Transverse colon (tissue), 4 donors: ENCODE measurements at regions not wholly inside any gene's neighbourhood (a gene's known extent, or its start where the extent isn't known, plus 50 kb on each side); places are given as distances from the start of the nearest gene placed in this dataset.

Source experiments
- DNase-seq: peaks from one replicate; pipeline ENCODE4 v3.0.0-alpha.2; 2019
- H3K27ac ChIP-seq, 4 donors: fragments of 200-600 bp; sonication (generic); 2 replicates each; pipeline ENCODE4 v1.5.1; 2016 to 2018; ENCODE audit warnings: inconsistent platforms in 4 of 4
- H3K27me3 ChIP-seq: fragments of 200-600 bp; sonication (generic); 2 replicates; pipeline ENCODE4 v1.5.1; 2017; ENCODE audit warnings: inconsistent platforms
- H3K36me3 ChIP-seq, 4 donors: fragments of 200-600 bp; sonication (generic); 2 replicates each; pipeline ENCODE4 v1.5.1; 2017 to 2019; ENCODE audit warnings: inconsistent platforms in 4 of 4
- H3K4me1 ChIP-seq, 4 donors: fragments of 200-600 bp; sonication (generic); 2 replicates each; pipeline ENCODE4 v1.5.1; 2017 to 2020; ENCODE audit warnings: inconsistent platforms in 4 of 4
- H3K4me3 ChIP-seq, 4 donors: fragments of 200-600 bp; sonication (generic); 1 replicate in 1 of 4; 2 replicates in 3 of 4; pipeline versions ENCODE4 v1.5.1 to v1.6.1; 2017 to 2019; ENCODE audit warnings: inconsistent platforms in 4 of 4
- H3K9me3 ChIP-seq, 2 donors: fragments of 200-600 bp; sonication (generic); 2 replicates each; pipeline ENCODE4 v1.5.1; 2017 to 2019; ENCODE audit warnings: inconsistent platforms in 2 of 2
- CTCF ChIP-seq, 5 experiments: fragments of 200-600 bp in 3 of 5; fragments of 450-650 bp in 2 of 5; sonication (generic) in 3 of 5; IDR thresholded peaks; 1 replicate in 2 of 5; 2 replicates in 3 of 5; pipeline ENCODE4 v1.5.1; 2016 to 2017; ENCODE audit warnings: antibody characterized with exemption in 5 of 5, inconsistent platforms in 3 of 5, mild to moderate bottlenecking in 2 of 5, moderate library complexity in 1 of 5
- EP300 ChIP-seq: sonication (generic); formaldehyde crosslinking; IDR thresholded peaks from one replicate; pipeline ENCODE4 v1.6.1; 2017; ENCODE audit warnings: antibody characterized with exemption, low read depth
- POLR2A ChIP-seq: fragments of 450-650 bp; IDR thresholded peaks from one replicate; pipeline ENCODE4 v1.6.1; 2016; ENCODE audit warnings: antibody characterized with exemption, mild to moderate bottlenecking, moderate library complexity
- POLR2AphosphoS5 ChIP-seq, 3 donors: sonication (generic); formaldehyde crosslinking; IDR thresholded peaks; one replicate each; pipeline ENCODE4 v1.6.1; 2016; ENCODE audit warnings: antibody characterized with exemption in 3 of 3
- WGBS, 2 donors: methylation state at CpG; one replicate each; pipeline ENCODE4 v1.1.5; 2018; ENCODE audit warnings: low coverage in 1 of 2; 5-methylcytosine and 5-hydroxymethylcytosine counted together
- in situ Hi-C, 4 donors: fragments of 200-750 bp; cut with MboI; loops; one replicate each; pipeline versions ENCODE4 v1.15.0 to v1.15.1; 2017; ENCODE audit warnings: low sequenced_read_pairs in 3 of 4, low pct_ligation_motif_present in 1 of 4, low pct_unique_long_range_greater_than_20kb in 1 of 4
- intact Hi-C: fragments of 100-400 bp; cut with DNase I; formaldehyde crosslinking; loops from one replicate; pipeline ENCODE4 v1.15.1; 2023; ENCODE audit warnings: low total_unique reads

GRCh38 chr4:111880116-111880515 is 265.1 kb upstream of the FAM241A start:
- DNase-seq = no peak
- Histone ChIP-seq H3K27me3 (no peaks in the 10 kb centered on the region), H3K36me3 (no peaks in the 10 kb centered on the region), H3K27ac (no peak overlapping the region), H3K4me3 (no peak overlapping the region), H3K4me1 (no peaks in the 10 kb centered on the region), H3K9me3 (no peaks in the 10 kb centered on the region)
- TF ChIP-seq CTCF (IDR thresholded peaks at IDR 0.05) = no peak
- TF ChIP-seq POLR2AphosphoS5 (IDR thresholded peaks at IDR 0.05) = no peak
- no peak for TF ChIP-seq EP300
- no peak for TF ChIP-seq POLR2A
- 31 to 37% methylated on average over 4 of the region's 4 CpGs for WGBS, 2 donors
- in situ Hi-C loops = no loop called here
- intact Hi-C loops = no loop called here

GRCh38 chr4:111883557-111883999 is 261.7 kb upstream of the FAM241A start:
- Histone ChIP-seq H3K9me3 (no peaks in the 10 kb centered on the region), H3K4me3 (no peak overlapping the region), H3K27me3 (no peaks in the 10 kb centered on the region), H3K27ac (no peak overlapping the region), H3K36me3 (no peaks in the 10 kb centered on the region), H3K4me1 (no peaks in the 10 kb centered on the region)
- in situ Hi-C loops (no loop called here), intact Hi-C loops (no loop called here)
- DNase-seq = no peak
- no peak for TF ChIP-seq CTCF (IDR thresholded peaks at IDR 0.05)
- TF ChIP-seq POLR2AphosphoS5 (IDR thresholded peaks at IDR 0.05) = no peak
- no peak for TF ChIP-seq POLR2A
- no peak for TF ChIP-seq EP300
- 29 to 42% methylated on average over 1 of the region's 1 CpG for WGBS, 2 donors

GRCh38 chr4:111890412-111890811 is 254.8 kb upstream of the FAM241A start:
- no peaks in the 10 kb centered on the region for H3K4me1 ChIP-seq
- no peak overlapping the region for H3K4me3 ChIP-seq
- WGBS, 2 donors = 88 to 89% methylated on average over 2 to 4 of the region's 4 CpGs
- H3K27me3 ChIP-seq = no peaks in the 10 kb centered on the region
- no peaks in the 10 kb centered on the region for H3K36me3 ChIP-seq
- no peak for TF ChIP-seq EP300
- DNase-seq = no peak
- intact Hi-C loops = no loop called here
- in situ Hi-C loops = no loop called here
- no peaks in the 10 kb centered on the region for H3K9me3 ChIP-seq
- no peak overlapping the region for H3K27ac ChIP-seq

GRCh38 chr4:111905511-111905910 is 239.7 kb upstream of the FAM241A start:
- Histone ChIP-seq H3K27me3 (no peaks in the 10 kb centered on the region), H3K9me3 (no peaks in the 10 kb centered on the region), H3K4me1 (no peaks in the 10 kb centered on the region), H3K4me3 (no peak overlapping the region), H3K36me3 (no peaks in the 10 kb centered on the region), H3K27ac (no peak overlapping the region)
- TF ChIP-seq POLR2A = no peak
- TF ChIP-seq CTCF (IDR thresholded peaks at IDR 0.05) = no peak
- TF ChIP-seq EP300 = no peak
- no peak for TF ChIP-seq POLR2AphosphoS5 (IDR thresholded peaks at IDR 0.05)
- in situ Hi-C loops = no loop called here
- DNase-seq = no peak
- WGBS, 2 donors = 78 to 80% methylated on average over 4 of the region's 4 CpGs
- intact Hi-C loops = no loop called here

- no peak for DNase-seq
- Histone ChIP-seq H3K4me1 (no peaks in the 10 kb centered on the region), H3K9me3 (no peaks in the 10 kb centered on the region), H3K27me3 (no peaks in the 10 kb centered on the region), H3K27ac (no peak overlapping the region), H3K36me3 (no peaks in the 10 kb centered on the region), H3K4me3 (no peak overlapping the region)
- in situ Hi-C loops (no loop called here), intact Hi-C loops (no loop called here)
- 95 to 100% methylated on average over 1 of the region's 1 CpG for WGBS, 2 donors
- TF ChIP-seq POLR2A (no peak), CTCF (IDR thresholded peaks at IDR 0.05) (no peak), EP300 (no peak), POLR2AphosphoS5 (IDR thresholded peaks at IDR 0.05) (no peak)
Measured at GRCh38 chr4:111919639-111920038, 225.6 kb upstream of the FAM241A start.
